SK-N-SH treated with all-trans-retinoic acid at 6 μM for 48 hours (cell line): ENCODE measurements at regions not wholly inside any gene's neighbourhood (a gene's known extent, or its start where the extent isn't known, plus 50 kb on each side); places are given as distances from the start of the nearest gene placed in this dataset.

Experiments
- ATAC-seq: fragments of 200-7000 bp; cut with Tn5 transposase; 3 replicates; pipeline ENCODE4 v1.9.1; 2020; ENCODE audit warnings: mild to moderate bottlenecking, moderate library complexity
- ARNTL ChIP-seq: fragments of 450-650 bp; formaldehyde crosslinking; IDR thresholded peaks from 2 replicates; pipeline ENCODE4 v1.5.0; 2020; ENCODE audit warnings: low read depth, mild to moderate bottlenecking, moderate library complexity, borderline replicate concordance
- BACH2 ChIP-seq: fragments of 250-450 bp; sonication (Bioruptor Pico); IDR thresholded peaks from 2 replicates; pipeline ENCODE4 v1.9.0; 2021; ENCODE audit warnings: mild to moderate bottlenecking, borderline replicate concordance
- CREB5 ChIP-seq: fragments of 250-450 bp; sonication (Bioruptor Pico); IDR thresholded peaks from 2 replicates; pipeline ENCODE4 v1.5.1; 2020; ENCODE audit warnings: low read depth, mild to moderate bottlenecking, moderate library complexity
- CSDC2 ChIP-seq: fragments of 250-450 bp; sonication (Bioruptor Pico); IDR thresholded peaks from 2 replicates; pipeline ENCODE4 v1.5.0; 2020; ENCODE audit warnings: mild to moderate bottlenecking, moderate library complexity
- CSRNP3 ChIP-seq: fragments of 250-450 bp; sonication (Bioruptor Pico); IDR thresholded peaks from 2 replicates; pipeline ENCODE4 v1.5.1; 2021; ENCODE audit warnings: mild to moderate bottlenecking, moderate library complexity
- ESRRG ChIP-seq: fragments of 250-450 bp; sonication (Bioruptor Pico); IDR thresholded peaks from 2 replicates; pipeline ENCODE4 v1.6.1; 2021; ENCODE audit warnings: mild to moderate bottlenecking
- GLIS3 ChIP-seq: fragments of 250-450 bp; sonication (Bioruptor Pico); IDR thresholded peaks from 2 replicates; pipeline ENCODE4 v1.5.0; 2020; ENCODE audit warnings: mild to moderate bottlenecking, moderate library complexity
- ISL1 ChIP-seq: fragments of 250-450 bp; sonication (Bioruptor Pico); IDR thresholded peaks from 2 replicates; pipeline ENCODE4 v2.1.2; 2022; ENCODE audit warnings: mild to moderate bottlenecking, moderate library complexity
- OSR1 ChIP-seq: fragments of 250-450 bp; sonication (Bioruptor Pico); IDR thresholded peaks from 2 replicates; pipeline ENCODE4 v1.8.0; 2022; ENCODE audit warnings: moderate library complexity, mild to moderate bottlenecking, inconsistent platforms
- PATZ1 ChIP-seq: fragments of 250-450 bp; sonication (Bioruptor Pico); IDR thresholded peaks from 2 replicates; pipeline ENCODE4 v1.8.0; 2020; ENCODE audit warnings: mild to moderate bottlenecking, moderate library complexity, borderline replicate concordance
- POU6F1 ChIP-seq: fragments of 250-450 bp; sonication (Bioruptor Pico); IDR thresholded peaks from 2 replicates; pipeline ENCODE4 v1.8.0; 2021; ENCODE audit warnings: low read depth, mild to moderate bottlenecking, moderate library complexity, borderline replicate concordance
- PPARA ChIP-seq: fragments of 250-450 bp; sonication (Bioruptor Pico); IDR thresholded peaks from 2 replicates; pipeline ENCODE4 v1.5.0; 2020; ENCODE audit warnings: mild to moderate bottlenecking, borderline replicate concordance
- RARB ChIP-seq: fragments of 250-450 bp; sonication (Bioruptor Pico); IDR thresholded peaks from 2 replicates; pipeline ENCODE4 v1.8.0; 2021; ENCODE audit warnings: mild to moderate bottlenecking, moderate library complexity
- SNAI2 ChIP-seq: fragments of 250-450 bp; sonication (Bioruptor Pico); IDR thresholded peaks from 2 replicates; pipeline ENCODE4 v1.5.0; 2020; ENCODE audit warnings: mild to moderate bottlenecking, moderate library complexity
- TCF4 ChIP-seq: fragments of 250-450 bp; sonication (Bioruptor Pico); IDR thresholded peaks from 2 replicates; pipeline ENCODE4 v1.8.0; 2021; ENCODE audit warnings: mild to moderate bottlenecking, moderate library complexity, borderline replicate concordance
- TOX ChIP-seq: fragments of 250-450 bp; sonication (Bioruptor Pico); IDR thresholded peaks from 2 replicates; pipeline ENCODE4 v1.8.0; 2021; ENCODE audit warnings: mild to moderate bottlenecking, moderate library complexity, borderline replicate concordance
- TSHZ2 ChIP-seq: fragments of 250-450 bp; sonication (Bioruptor Pico); IDR thresholded peaks from 2 replicates; pipeline ENCODE4 v1.5.0; 2020; ENCODE audit warnings: mild to moderate bottlenecking, moderate library complexity
- ZC3H10 ChIP-seq: fragments of 250-450 bp; sonication (Bioruptor Pico); IDR thresholded peaks from 2 replicates; pipeline ENCODE4 v1.5.1; 2021; ENCODE audit warnings: mild to moderate bottlenecking, moderate library complexity
- ZFP3 ChIP-seq: fragments of 250-450 bp; sonication (Bioruptor Pico); IDR thresholded peaks from 2 replicates; pipeline ENCODE4 v1.5.0; 2020; ENCODE audit warnings: mild to moderate bottlenecking, moderate library complexity
- ZNF565 ChIP-seq: fragments of 450-650 bp; formaldehyde crosslinking; conservative IDR thresholded peaks from 2 replicates; pipeline ENCODE4 v1.5.0; 2020; ENCODE audit warnings: low read depth, mild to moderate bottlenecking, moderate library complexity
- ZNF70 ChIP-seq: fragments of 450-650 bp; formaldehyde crosslinking; IDR thresholded peaks from 2 replicates; pipeline ENCODE4 v1.5.0; 2020; ENCODE audit warnings: mild to moderate bottlenecking, moderate library complexity

- TF ChIP-seq TCF4 (CRISPR knock-in tag) (no peak), ZNF70 (CRISPR knock-in tag) (no peak), SNAI2 (CRISPR knock-in tag) (no peak), PATZ1 (CRISPR knock-in tag) (no peak), PPARA (CRISPR knock-in tag) (no peak), ARNTL (CRISPR knock-in tag) (no peak), CREB5 (no peak), TOX (no peak), POU6F1 (CRISPR knock-in tag) (no peak), CSRNP3 (no peak), ZFP3 (CRISPR knock-in tag) (no peak), RARB (CRISPR knock-in tag) (no peak), CSDC2 (CRISPR knock-in tag) (no peak), BACH2 (CRISPR knock-in tag) (no peak), TSHZ2 (CRISPR knock-in tag) (no peak), OSR1 (CRISPR knock-in tag) (no peak)
- ATAC-seq = no peak
Measured at GRCh38 chr7:28231176-28231575, 50.6 kb upstream of the JAZF1 start.

GRCh38 chr7:28236560-28236959, 56.0 kb upstream of the JAZF1 start:
- TF ChIP-seq BACH2 (CRISPR knock-in tag) (no peak), TCF4 (CRISPR knock-in tag) (no peak), TOX (no peak), ESRRG (CRISPR knock-in tag) (no peak), ZC3H10 (CRISPR knock-in tag) (no peak), ZFP3 (CRISPR knock-in tag) (no peak)
- TF ChIP-seq, all 23 proteins: peak for 0
- no peak for ATAC-seq

GRCh38 chr7:28237363-28237762, 56.8 kb upstream of the JAZF1 start:
- TF ChIP-seq ISL1 (CRISPR knock-in tag) (no peak), ARNTL (CRISPR knock-in tag) (no peak), ZNF565 (CRISPR knock-in tag) (no peak), TCF4 (CRISPR knock-in tag) (no peak), PPARA (CRISPR knock-in tag) (no peak), CREB5 (no peak), POU6F1 (CRISPR knock-in tag) (no peak), TOX (no peak), GLIS3 (CRISPR knock-in tag) (no peak), TSHZ2 (CRISPR knock-in tag) (no peak), OSR1 (CRISPR knock-in tag) (no peak)
- TF ChIP-seq, all 23 proteins: peak for 0
- no peak for ATAC-seq
